OCI-LY1 (cell line): ENCODE measurements at regions not wholly inside any gene's neighbourhood (a gene's known extent, or its start where the extent isn't known, plus 50 kb on each side); places are given as distances from the start of the nearest gene placed in this dataset.

Experiments used
- H2AFZ ChIP-seq: fragments of 200-600 bp; sonication (generic), shearing (Covaris generic); 2 replicates; pipeline ENCODE4 v1.6.0; 2014; ENCODE audit warnings: antibody characterized with exemption, mild to moderate bottlenecking, low read length
- H3F3A ChIP-seq: fragments of 200-600 bp; sonication (generic), shearing (Covaris generic); 2 replicates; pipeline ENCODE4 v1.6.0; 2014; ENCODE audit warnings: mild to moderate bottlenecking, antibody characterized with exemption, low read length, moderate library complexity; ENCODE audit not compliant: insufficient read depth
- H3K27ac ChIP-seq: fragments of 200-600 bp; sonication (generic); 2 replicates; pipeline ENCODE4 v1.5.1; 2014; ENCODE audit warnings: low read length, mixed run types, mild to moderate bottlenecking, low read depth; ENCODE audit not compliant: poor library complexity, severe bottlenecking
- H3K27me3 ChIP-seq: fragments of 200-600 bp; sonication (generic); 2 replicates; pipeline ENCODE4 v1.6.0; 2014; ENCODE audit warnings: antibody characterized with exemption, mild to moderate bottlenecking, low read length, moderate library complexity; ENCODE audit not compliant: insufficient read depth
- H3K36me3 ChIP-seq: fragments of 200-600 bp; sonication (generic); 2 replicates; pipeline ENCODE4 v1.6.1; 2014; ENCODE audit warnings: mild to moderate bottlenecking, antibody characterized with exemption, low read length, moderate library complexity, mixed read lengths; ENCODE audit not compliant: insufficient read depth
- H3K4me1 ChIP-seq: fragments of 200-600 bp; sonication (generic); 2 replicates; pipeline ENCODE4 v1.5.1; 2014; ENCODE audit warnings: mild to moderate bottlenecking, low read length, moderate library complexity; ENCODE audit not compliant: insufficient read depth, severe bottlenecking
- H3K4me2 ChIP-seq: fragments of 200-600 bp; sonication (generic), shearing (Covaris generic); 2 replicates; pipeline ENCODE4 v1.6.1; 2014; ENCODE audit warnings: low read length
- H3K4me3 ChIP-seq: fragments of 200-600 bp; sonication (generic); 2 replicates; pipeline ENCODE4 v1.5.1; 2014; ENCODE audit warnings: low read length, low read depth, mild to moderate bottlenecking, mixed read lengths; ENCODE audit not compliant: poor library complexity, severe bottlenecking
- H3K79me2 ChIP-seq: fragments of 200-600 bp; shearing (Covaris generic); 2 replicates; pipeline ENCODE4 v1.6.1; 2016; ENCODE audit warnings: mixed run types, low read length, mixed read lengths; ENCODE audit not compliant: insufficient read depth
- H3K9ac ChIP-seq: fragments of 200-600 bp; sonication (generic), shearing (Covaris generic); 2 replicates; pipeline ENCODE4 v1.6.1; 2014; ENCODE audit warnings: mild to moderate bottlenecking, low read length, mixed read lengths
- H3K9me2 ChIP-seq: fragments of 200-600 bp; sonication (generic), shearing (Covaris generic); 2 replicates; pipeline ENCODE4 v1.6.1; 2014; ENCODE audit warnings: low read depth, mild to moderate bottlenecking, low read length, mixed read lengths
- H3K9me3 ChIP-seq: fragments of 200-600 bp; shearing (Covaris generic); 2 replicates; pipeline ENCODE4 v1.6.1; 2014; ENCODE audit warnings: low read length, mixed read lengths
- H4K20me1 ChIP-seq: fragments of 200-600 bp; sonication (generic), shearing (Covaris generic); 2 replicates; pipeline ENCODE4 v1.6.0; 2016; ENCODE audit warnings: mild to moderate bottlenecking, low read length; ENCODE audit not compliant: insufficient read depth
- EZH2 ChIP-seq: fragments of 200-600 bp; sonication (generic), shearing (Covaris generic); IDR thresholded peaks from 2 replicates; pipeline ENCODE4 v1.8.0; 2017; ENCODE audit warnings: borderline replicate concordance, mixed run types, mild to moderate bottlenecking, antibody characterized with exemption, low read length, moderate library complexity, mixed read lengths
- TF ChIP-seq, protein P1 (sequence below): fragments of 200-600 bp; sonication (generic), shearing (Covaris generic); IDR thresholded peaks from 2 replicates; pipeline ENCODE4 v1.5.1; 2017; ENCODE audit warnings: mild to moderate bottlenecking, antibody characterized with exemption, low read length, moderate library complexity, mixed read lengths

DNA sequence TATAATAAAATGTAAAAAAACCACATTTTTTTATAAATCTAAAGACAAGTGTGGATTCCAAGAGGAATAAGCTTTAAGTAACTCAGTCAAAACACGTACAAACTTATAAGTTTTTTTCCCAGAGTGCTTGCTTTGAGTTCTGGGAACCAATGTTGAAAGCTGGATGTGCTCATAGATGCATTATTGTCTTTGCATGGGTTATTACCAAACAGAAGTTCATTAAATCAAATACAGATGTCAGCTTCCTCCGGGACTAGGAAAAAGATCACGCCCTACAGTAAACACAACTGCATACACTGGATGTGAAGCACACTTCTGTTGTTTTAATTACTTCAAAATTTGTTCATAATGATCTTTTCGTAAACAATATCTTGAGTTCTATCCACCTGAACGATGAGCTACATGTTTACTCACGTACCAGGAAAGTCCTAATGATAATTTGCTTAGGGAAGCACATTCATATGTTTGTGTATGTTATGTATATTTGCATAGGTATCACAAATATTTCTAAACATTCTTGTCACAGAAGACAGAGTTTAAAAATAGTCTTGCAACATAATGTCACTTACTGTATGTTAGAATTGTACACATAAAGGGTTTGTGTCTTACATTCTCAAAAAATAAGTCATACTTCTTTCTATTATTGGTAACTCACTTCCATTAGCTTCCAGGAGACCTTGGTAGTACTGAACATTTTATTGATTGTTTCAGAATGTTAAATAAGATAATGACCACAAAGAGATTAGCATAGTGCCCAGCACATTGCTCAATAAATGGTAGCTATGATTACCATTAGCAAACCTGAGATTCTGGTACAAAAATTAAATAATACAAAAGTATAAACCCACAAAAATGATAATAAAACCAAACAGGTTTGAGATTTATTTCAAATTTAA is 427.4 kb downstream of the CETN3 start:
- H3K4me2 ChIP-seq = no peak overlapping the region
- no peaks in the 10 kb centered on the region for H3F3A ChIP-seq
- no peaks in the 10 kb centered on the region for H3K79me2 ChIP-seq
- no peak overlapping the region for H3K9ac ChIP-seq
- H3K36me3 ChIP-seq = no peaks in the 10 kb centered on the region
- no peak overlapping the region for H2AFZ ChIP-seq
- no peak overlapping the region for H3K4me3 ChIP-seq
- no peaks in the 10 kb centered on the region for H3K9me2 ChIP-seq
- no peaks in the 10 kb centered on the region for H3K4me1 ChIP-seq
- H3K27me3 ChIP-seq = no peaks in the 10 kb centered on the region
- H3K9me3 ChIP-seq = no peaks in the 10 kb centered on the region
- TF ChIP-seq EZH2 = no peak
- TF ChIP-seq, protein P1, sequence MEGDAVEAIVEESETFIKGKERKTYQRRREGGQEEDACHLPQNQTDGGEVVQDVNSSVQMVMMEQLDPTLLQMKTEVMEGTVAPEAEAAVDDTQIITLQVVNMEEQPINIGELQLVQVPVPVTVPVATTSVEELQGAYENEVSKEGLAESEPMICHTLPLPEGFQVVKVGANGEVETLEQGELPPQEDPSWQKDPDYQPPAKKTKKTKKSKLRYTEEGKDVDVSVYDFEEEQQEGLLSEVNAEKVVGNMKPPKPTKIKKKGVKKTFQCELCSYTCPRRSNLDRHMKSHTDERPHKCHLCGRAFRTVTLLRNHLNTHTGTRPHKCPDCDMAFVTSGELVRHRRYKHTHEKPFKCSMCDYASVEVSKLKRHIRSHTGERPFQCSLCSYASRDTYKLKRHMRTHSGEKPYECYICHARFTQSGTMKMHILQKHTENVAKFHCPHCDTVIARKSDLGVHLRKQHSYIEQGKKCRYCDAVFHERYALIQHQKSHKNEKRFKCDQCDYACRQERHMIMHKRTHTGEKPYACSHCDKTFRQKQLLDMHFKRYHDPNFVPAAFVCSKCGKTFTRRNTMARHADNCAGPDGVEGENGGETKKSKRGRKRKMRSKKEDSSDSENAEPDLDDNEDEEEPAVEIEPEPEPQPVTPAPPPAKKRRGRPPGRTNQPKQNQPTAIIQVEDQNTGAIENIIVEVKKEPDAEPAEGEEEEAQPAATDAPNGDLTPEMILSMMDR = no peak
- H4K20me1 ChIP-seq = no peaks in the 10 kb centered on the region
- no peak overlapping the region for H3K27ac ChIP-seq

DNA sequence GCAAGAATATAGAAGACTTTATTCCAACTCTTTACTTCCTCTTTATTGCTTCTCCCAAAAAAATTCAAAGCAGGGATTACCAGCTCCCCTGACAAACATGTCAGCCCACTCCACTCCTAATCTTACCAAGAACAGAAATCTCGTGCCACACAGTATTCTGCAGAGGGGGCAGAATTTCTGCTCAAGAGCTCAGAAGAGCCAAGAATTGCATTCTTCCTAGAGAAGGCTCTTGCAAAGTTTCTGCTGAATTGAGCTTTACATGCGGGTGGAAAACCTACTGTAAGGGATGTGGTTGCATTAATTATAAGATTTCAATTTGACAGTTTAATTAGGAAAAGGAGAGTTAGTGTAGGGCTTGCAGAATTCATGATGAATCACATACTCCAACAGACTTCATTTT is 428.5 kb downstream of the CETN3 start:
- Histone ChIP-seq H3K27me3 (no peaks in the 10 kb centered on the region), H3K36me3 (no peaks in the 10 kb centered on the region), H3K4me3 (no peak overlapping the region), H3K4me2 (no peak overlapping the region), H4K20me1 (no peaks in the 10 kb centered on the region), H3K9me3 (no peaks in the 10 kb centered on the region), H3K9ac (no peak overlapping the region), H3F3A (no peaks in the 10 kb centered on the region), H3K9me2 (no peaks in the 10 kb centered on the region), H3K4me1 (no peaks in the 10 kb centered on the region), H2AFZ (no peak overlapping the region), H3K27ac (no peak overlapping the region), H3K79me2 (no peaks in the 10 kb centered on the region)
- TF ChIP-seq, protein P1 = no peak
- TF ChIP-seq EZH2 = no peak

DNA sequence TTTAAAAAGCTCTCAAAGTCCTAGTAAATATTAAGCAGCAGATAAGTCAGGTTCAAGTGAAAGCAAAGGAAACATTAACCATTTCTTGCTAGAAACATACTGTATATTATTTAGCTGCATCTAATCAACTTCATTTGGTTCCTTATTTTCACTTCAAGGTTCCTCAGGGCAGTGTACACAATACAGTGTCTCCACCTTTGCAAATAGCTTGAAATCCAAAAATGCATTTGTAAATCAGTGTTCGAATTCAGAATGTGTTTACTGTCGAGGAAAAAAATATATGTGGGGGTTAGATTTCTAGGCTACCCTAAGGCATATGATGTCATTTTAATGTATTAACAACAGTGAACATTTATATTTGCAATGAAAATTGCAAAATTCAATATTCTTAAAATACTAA is 436.0 kb downstream of the CETN3 start:
- Histone ChIP-seq H3F3A (no peaks in the 10 kb centered on the region), H3K9me3 (no peaks in the 10 kb centered on the region), H3K4me1 (no peaks in the 10 kb centered on the region), H4K20me1 (no peaks in the 10 kb centered on the region), H3K4me2 (no peak overlapping the region), H2AFZ (no peak overlapping the region), H3K79me2 (no peaks in the 10 kb centered on the region), H3K27me3 (no peaks in the 10 kb centered on the region), H3K9me2 (no peaks in the 10 kb centered on the region), H3K36me3 (no peaks in the 10 kb centered on the region), H3K4me3 (no peak overlapping the region), H3K27ac (no peak overlapping the region), H3K9ac (no peak overlapping the region)
- no peak for TF ChIP-seq EZH2
- TF ChIP-seq, protein P1 = no peak
